Endothelial cell of umbilical vein (primary cell): ENCODE measurements at regions not wholly inside any gene's neighbourhood (a gene's known extent, or its start where the extent isn't known, plus 50 kb on each side); places are given as distances from the start of the nearest gene placed in this dataset.

Experiments
- BruUV-seq: library from RNA; stranded (reverse); fragments of 400-500 nt; replicated peaks from 2 replicates; lab custom pipeline; 2021; lab: Mats Ljungman, UMichigan
- CTCF ChIA-PET: fragments of 300-600, 350-600 bp; sonication (Branson Sonifier 250); formaldehyde crosslinking; loops from one replicate; lab custom pipeline; 2021; ENCODE audit warnings: antibody characterized with exemption, inconsistent platforms; lab: Charles Lee
- POLR2A ChIA-PET: fragments of 300-600, 350-600 bp; sonication (Branson Sonifier 250); formaldehyde crosslinking; loops from one replicate; lab custom pipeline; 2021; ENCODE audit warnings: antibody characterized with exemption, inconsistent platforms; lab: Charles Lee
- DNase-seq: peaks from one replicate; pipeline ENCODE4 v3.0.0-alpha.2; 2011; ENCODE audit warnings: low read depth, low spot score
- FAIRE-seq: peaks from 2 replicates; lab custom pipeline; 2011; peaks lifted over from hg19 to GRCh38; lab: Jason Lieb, UNC
- H2AFZ ChIP-seq: 2 replicates; pipeline ENCODE4 v1.6.0; 2012; ENCODE audit warnings: low read depth, low read length, control low read depth, inconsistent platforms
- H3K27ac ChIP-seq: 2 replicates; pipeline ENCODE4 v1.5.1; 2011; ENCODE audit warnings: low read depth, mild to moderate bottlenecking, control low read depth, low read length, moderate library complexity; ENCODE audit not compliant: insufficient read depth
- H3K27me3 ChIP-seq, 2 experiments: 2 replicates each; pipeline versions ENCODE4 v1.6.0 to v1.6.1; 2011; ENCODE audit warnings: low read length in 2 of 2, mixed read lengths in 1 of 2; ENCODE audit not compliant: control insufficient read depth in 2 of 2, insufficient read depth in 2 of 2
- H3K36me3 ChIP-seq, 2 experiments: 2 replicates in 1 of 2; 3 replicates in 1 of 2; pipeline ENCODE4 v1.5.1; 2011; ENCODE audit warnings: low read length in 2 of 2, mild to moderate bottlenecking in 1 of 2, moderate library complexity in 1 of 2; ENCODE audit not compliant: control insufficient read depth in 2 of 2, insufficient read depth in 2 of 2; ENCODE audit errors: extremely low read depth in 1 of 2
- H3K4me1 ChIP-seq: 3 replicates; pipeline ENCODE4 v1.5.1; 2011; ENCODE audit warnings: mild to moderate bottlenecking, low read length; ENCODE audit not compliant: control insufficient read depth, insufficient read depth; ENCODE audit errors: extremely low read depth
- H3K4me2 ChIP-seq: 2 replicates; pipeline ENCODE4 v1.6.1; 2011; ENCODE audit warnings: low read length, control low read depth, mixed read lengths; ENCODE audit not compliant: insufficient read depth
- H3K4me3 ChIP-seq, 3 experiments: fragments of 200-600 bp in 1 of 3; sonication (generic), shearing (Covaris generic) in 1 of 3; replicated peaks in 1 of 3; 2 replicates each; pipeline ENCODE4 v1.5.1; 2011 to 2016; ENCODE audit warnings: control low read depth in 3 of 3, low read length in 3 of 3, mild to moderate bottlenecking in 2 of 3, inconsistent platforms in 1 of 3, low read depth in 1 of 3, moderate library complexity in 1 of 3; ENCODE audit not compliant: insufficient read depth in 1 of 3
- H3K79me2 ChIP-seq: 2 replicates; pipeline ENCODE4 v1.6.0; 2012; ENCODE audit warnings: low read length, inconsistent platforms; ENCODE audit not compliant: control insufficient read depth, insufficient read depth
- H3K9ac ChIP-seq: replicated peaks from 2 replicates; pipeline ENCODE3; 2011; ENCODE audit warnings: low read length, control low read depth; ENCODE audit not compliant: insufficient read depth; ENCODE audit errors: extremely low read depth
- H3K9me1 ChIP-seq: replicated peaks from 3 replicates; pipeline ENCODE4 v1.6.0; 2011; ENCODE audit warnings: mild to moderate bottlenecking, low read length; ENCODE audit not compliant: control insufficient read depth, insufficient read depth; ENCODE audit errors: extremely low read depth
- H3K9me3 ChIP-seq: replicated peaks from 2 replicates; pipeline ENCODE4 v1.5.1; 2012; ENCODE audit warnings: low read length, inconsistent platforms; ENCODE audit not compliant: control insufficient read depth, insufficient read depth
- H4K20me1 ChIP-seq: replicated peaks from 2 replicates; pipeline ENCODE3; 2011; ENCODE audit warnings: mild to moderate bottlenecking, low read length; ENCODE audit not compliant: control insufficient read depth, insufficient read depth; ENCODE audit errors: extremely low read depth
- CTCF ChIP-seq, 2 donors: IDR thresholded peaks; 1 replicate in 1 of 2; 2 replicates in 1 of 2; pipeline ENCODE4 v1.5.1; 2011; ENCODE audit warnings: low read length in 2 of 2, mild to moderate bottlenecking in 2 of 2, moderate library complexity in 2 of 2, control low read depth in 1 of 2, inconsistent platforms in 1 of 2, low read depth in 1 of 2; ENCODE audit not compliant: insufficient read depth in 1 of 2; ENCODE audit errors: extremely low read depth in 1 of 2
- EZH2 ChIP-seq: IDR thresholded peaks from 2 replicates; pipeline ENCODE4 v1.6.1; 2012; ENCODE audit warnings: borderline replicate concordance, low read depth, mild to moderate bottlenecking, moderate library complexity, low read length, inconsistent platforms; ENCODE audit not compliant: severe bottlenecking
- FOS ChIP-seq: IDR thresholded peaks from 2 replicates; pipeline ENCODE4 v1.6.1; 2011; ENCODE audit warnings: mild to moderate bottlenecking, low read length, moderate library complexity, borderline replicate concordance; ENCODE audit not compliant: insufficient read depth
- GATA2 ChIP-seq: IDR thresholded peaks from 2 replicates; pipeline ENCODE4 v1.7.0; 2011; ENCODE audit warnings: low read depth, mild to moderate bottlenecking, moderate library complexity, mixed read lengths, low read length; ENCODE audit not compliant: insufficient read length, insufficient read depth
- JUN ChIP-seq: IDR thresholded peaks from 2 replicates; pipeline ENCODE4 v1.6.1; 2011; ENCODE audit warnings: borderline replicate concordance, low read depth; ENCODE audit not compliant: insufficient read length, insufficient read depth
- MYC ChIP-seq: IDR thresholded peaks from one replicate; pipeline ENCODE4 v1.6.1; 2011; ENCODE audit warnings: mild to moderate bottlenecking, low read depth, low read length
- POLR2A ChIP-seq: IDR thresholded peaks from 2 replicates; pipeline ENCODE4 v1.6.1; 2012; ENCODE audit warnings: low read depth, mild to moderate bottlenecking, control low read depth, low read length
- POLR2AphosphoS5 ChIP-seq: IDR thresholded peaks from 2 replicates; pipeline ENCODE4 v1.6.1; 2012; ENCODE audit warnings: low read depth, mild to moderate bottlenecking, control low read depth, low read length, moderate library complexity; ENCODE audit not compliant: insufficient read depth
- dilution Hi-C: fragments of 300-500 bp; cut with MboI; formaldehyde crosslinking; loops from one replicate; pipeline ENCODE4 v1.15.0; 2019; ENCODE audit warnings: low sequenced_read_pairs; ENCODE audit not compliant: extremely low pct_ligation_motif_present
- intact Hi-C: fragments of 100-400 bp; cut with micrococcal nuclease; formaldehyde crosslinking; loops from one replicate; pipeline ENCODE4 v1.10.0; 2022
- TF ChIP-seq, protein P1 (sequence below): IDR thresholded peaks from 2 replicates; pipeline ENCODE4 v1.6.1; 2011; ENCODE audit not compliant: insufficient read depth, insufficient read length

- DNase-seq: no peak
- Histone ChIP-seq H3K9ac (no peak overlapping the region), H3K27me3 (no peaks in the 10 kb centered on the region), H3K27ac (no peak overlapping the region), H3K9me3 (no peaks in the 10 kb centered on the region), H2AFZ (no peak overlapping the region), H3K4me3 (no peak overlapping the region), H3K79me2 (no peaks in the 10 kb centered on the region), H4K20me1 (no peaks in the 10 kb centered on the region), H3K4me1 (no peaks in the 10 kb centered on the region), H3K4me2 (no peak overlapping the region), H3K36me3 (no peaks in the 10 kb centered on the region), H3K9me1 (no peaks in the 10 kb centered on the region)
- BruUV-seq: no TSS peak
- dilution Hi-C loops (no loop called here), intact Hi-C loops (no loop called here)
- ChIA-PET CTCF (interaction anchor here (1.4 kb wide), 1 partner anchor 9 kb away, joined by 4 read pairs; no protein-coding TSS in a partner anchor), POLR2A (no interaction called here)
- no peak for FAIRE-seq
- no peak for TF ChIP-seq EZH2
- TF ChIP-seq FOS: no peak
- no peak for TF ChIP-seq CTCF (IDR thresholded peaks at IDR 0.05; ENCODE audit: extremely low read depth in 1 of 2, insufficient read depth in 1 of 2, low read depth in 1 of 2, low read length in 2 of 2)
- TF ChIP-seq JUN: no peak
- TF ChIP-seq POLR2AphosphoS5: no peak
- TF ChIP-seq, protein P1, sequence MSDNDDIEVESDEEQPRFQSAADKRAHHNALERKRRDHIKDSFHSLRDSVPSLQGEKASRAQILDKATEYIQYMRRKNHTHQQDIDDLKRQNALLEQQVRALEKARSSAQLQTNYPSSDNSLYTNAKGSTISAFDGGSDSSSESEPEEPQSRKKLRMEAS: no peak
- no peak for TF ChIP-seq GATA2
- no peak for TF ChIP-seq MYC
- no peak for TF ChIP-seq POLR2A
Observed at GRCh38 chr9:16982780-16983310, 112.4 kb upstream of the BNC2 start.
